Ishikawa (cell line): ENCODE measurements at regions not wholly inside any gene's neighbourhood (a gene's known extent, or its start where the extent isn't known, plus 50 kb on each side); places are given as distances from the start of the nearest gene placed in this dataset.

ENCODE experiments used
- CEBPB ChIP-seq: IDR thresholded peaks from 2 replicates; pipeline ENCODE4 v1.6.1; 2012
- CREB1 ChIP-seq: IDR thresholded peaks from 2 replicates; pipeline ENCODE4 v1.6.1; 2012; ENCODE audit warnings: low read depth
- EGR1 ChIP-seq: IDR thresholded peaks from 2 replicates; pipeline ENCODE4 v1.6.1; 2012
- EP300 ChIP-seq: IDR thresholded peaks from 2 replicates; pipeline ENCODE4 v1.6.1; 2012; ENCODE audit warnings: borderline replicate concordance
- FOXM1 ChIP-seq: IDR thresholded peaks from 2 replicates; pipeline ENCODE4 v1.6.1; 2012; ENCODE audit warnings: low read depth, borderline replicate concordance
- NFIC ChIP-seq: IDR thresholded peaks from 2 replicates; pipeline ENCODE4 v1.6.1; 2012
- RAD21 ChIP-seq: IDR thresholded peaks from 2 replicates; pipeline ENCODE4 v1.6.1; 2012; ENCODE audit warnings: low read depth
- TAF1 ChIP-seq: IDR thresholded peaks from 2 replicates; pipeline ENCODE4 v1.6.1; 2012; ENCODE audit warnings: low read depth, mild to moderate bottlenecking
- TCF12 ChIP-seq: IDR thresholded peaks from 2 replicates; pipeline ENCODE4 v1.6.1; 2012; ENCODE audit warnings: low read depth
- TEAD4 ChIP-seq: IDR thresholded peaks from 2 replicates; pipeline ENCODE4 v1.6.1; 2012
- YY1 ChIP-seq: IDR thresholded peaks from 2 replicates; pipeline ENCODE4 v1.6.1; 2012; ENCODE audit warnings: low read depth
- ZBTB7A ChIP-seq: IDR thresholded peaks from 2 replicates; pipeline ENCODE4 v1.6.1; 2012; ENCODE audit warnings: low read depth
- TF ChIP-seq, protein P1 (sequence below): IDR thresholded peaks from 2 replicates; pipeline ENCODE4 v1.6.1; 2012
- TF ChIP-seq, protein P2 (sequence below): IDR thresholded peaks from 2 replicates; pipeline ENCODE4 v1.6.1; 2012; ENCODE audit warnings: low read depth, mild to moderate bottlenecking
- TF ChIP-seq, protein P3 (sequence below): IDR thresholded peaks from 2 replicates; pipeline ENCODE4 v1.6.1; 2012

DNA sequence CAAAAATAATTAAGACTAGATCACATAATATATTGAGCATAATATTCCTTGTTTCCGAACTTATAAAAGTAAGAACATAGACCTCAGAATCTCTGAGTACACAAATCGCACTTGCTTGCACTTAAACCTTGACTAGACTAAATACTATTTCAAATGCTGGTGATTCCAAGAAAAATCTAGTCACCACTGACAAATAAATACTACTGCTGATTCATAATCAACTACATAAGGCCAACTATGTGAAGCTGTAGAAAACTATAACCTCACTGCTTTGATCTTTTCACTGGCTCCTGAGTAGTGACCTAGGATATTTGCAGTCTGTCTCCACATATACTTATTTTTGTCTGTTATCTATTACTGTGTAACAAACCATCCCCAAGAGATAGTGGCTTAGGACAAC lies 245.4 kb downstream of the DIO2 start:
- TF ChIP-seq, protein P1, sequence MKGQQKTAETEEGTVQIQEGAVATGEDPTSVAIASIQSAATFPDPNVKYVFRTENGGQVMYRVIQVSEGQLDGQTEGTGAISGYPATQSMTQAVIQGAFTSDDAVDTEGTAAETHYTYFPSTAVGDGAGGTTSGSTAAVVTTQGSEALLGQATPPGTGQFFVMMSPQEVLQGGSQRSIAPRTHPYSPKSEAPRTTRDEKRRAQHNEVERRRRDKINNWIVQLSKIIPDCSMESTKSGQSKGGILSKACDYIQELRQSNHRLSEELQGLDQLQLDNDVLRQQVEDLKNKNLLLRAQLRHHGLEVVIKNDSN: no peak
- TF ChIP-seq, protein P2, sequence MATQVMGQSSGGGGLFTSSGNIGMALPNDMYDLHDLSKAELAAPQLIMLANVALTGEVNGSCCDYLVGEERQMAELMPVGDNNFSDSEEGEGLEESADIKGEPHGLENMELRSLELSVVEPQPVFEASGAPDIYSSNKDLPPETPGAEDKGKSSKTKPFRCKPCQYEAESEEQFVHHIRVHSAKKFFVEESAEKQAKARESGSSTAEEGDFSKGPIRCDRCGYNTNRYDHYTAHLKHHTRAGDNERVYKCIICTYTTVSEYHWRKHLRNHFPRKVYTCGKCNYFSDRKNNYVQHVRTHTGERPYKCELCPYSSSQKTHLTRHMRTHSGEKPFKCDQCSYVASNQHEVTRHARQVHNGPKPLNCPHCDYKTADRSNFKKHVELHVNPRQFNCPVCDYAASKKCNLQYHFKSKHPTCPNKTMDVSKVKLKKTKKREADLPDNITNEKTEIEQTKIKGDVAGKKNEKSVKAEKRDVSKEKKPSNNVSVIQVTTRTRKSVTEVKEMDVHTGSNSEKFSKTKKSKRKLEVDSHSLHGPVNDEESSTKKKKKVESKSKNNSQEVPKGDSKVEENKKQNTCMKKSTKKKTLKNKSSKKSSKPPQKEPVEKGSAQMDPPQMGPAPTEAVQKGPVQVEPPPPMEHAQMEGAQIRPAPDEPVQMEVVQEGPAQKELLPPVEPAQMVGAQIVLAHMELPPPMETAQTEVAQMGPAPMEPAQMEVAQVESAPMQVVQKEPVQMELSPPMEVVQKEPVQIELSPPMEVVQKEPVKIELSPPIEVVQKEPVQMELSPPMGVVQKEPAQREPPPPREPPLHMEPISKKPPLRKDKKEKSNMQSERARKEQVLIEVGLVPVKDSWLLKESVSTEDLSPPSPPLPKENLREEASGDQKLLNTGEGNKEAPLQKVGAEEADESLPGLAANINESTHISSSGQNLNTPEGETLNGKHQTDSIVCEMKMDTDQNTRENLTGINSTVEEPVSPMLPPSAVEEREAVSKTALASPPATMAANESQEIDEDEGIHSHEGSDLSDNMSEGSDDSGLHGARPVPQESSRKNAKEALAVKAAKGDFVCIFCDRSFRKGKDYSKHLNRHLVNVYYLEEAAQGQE: no peak
- TF ChIP-seq ZBTB7A: no peak
- no peak for TF ChIP-seq RAD21
- no peak for TF ChIP-seq EP300
- TF ChIP-seq CREB1: no peak
- TF ChIP-seq, protein P3, sequence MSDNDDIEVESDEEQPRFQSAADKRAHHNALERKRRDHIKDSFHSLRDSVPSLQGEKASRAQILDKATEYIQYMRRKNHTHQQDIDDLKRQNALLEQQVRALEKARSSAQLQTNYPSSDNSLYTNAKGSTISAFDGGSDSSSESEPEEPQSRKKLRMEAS: no peak
- TF ChIP-seq TCF12: no peak
- no peak for TF ChIP-seq CEBPB
- no peak for TF ChIP-seq EGR1
- TF ChIP-seq YY1: no peak
- no peak for TF ChIP-seq TEAD4
- no peak for TF ChIP-seq TAF1

DNA sequence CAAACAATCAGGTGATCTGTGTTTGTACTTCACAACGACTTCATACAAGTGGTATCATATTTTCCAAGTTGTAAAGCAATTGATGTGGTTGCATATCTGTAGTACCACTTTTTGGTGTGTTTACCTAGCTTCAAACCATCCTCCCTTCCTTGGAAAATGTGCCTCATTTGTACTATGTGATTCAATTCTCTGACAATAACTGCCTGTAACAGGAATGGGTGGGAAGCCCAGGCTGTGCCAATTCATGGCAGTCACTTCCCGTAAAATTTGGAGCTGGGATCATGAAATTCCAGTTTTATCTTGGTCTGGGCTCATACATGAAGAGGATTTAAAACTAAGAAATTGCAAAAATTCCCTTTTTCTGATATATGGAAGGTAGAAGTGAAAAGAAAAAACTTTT lies 250.1 kb downstream of the DIO2 start:
- TF ChIP-seq TCF12: no peak
- TF ChIP-seq, protein P2: no peak
- TF ChIP-seq YY1: no peak
- no peak for TF ChIP-seq TEAD4
- TF ChIP-seq EP300: no peak
- TF ChIP-seq CREB1: no peak
- no peak for TF ChIP-seq FOXM1
- TF ChIP-seq, protein P1: no peak
- TF ChIP-seq TAF1: no peak
- TF ChIP-seq CEBPB: no peak
- TF ChIP-seq EGR1: no peak
- TF ChIP-seq NFIC: no peak
- TF ChIP-seq RAD21: no peak

DNA sequence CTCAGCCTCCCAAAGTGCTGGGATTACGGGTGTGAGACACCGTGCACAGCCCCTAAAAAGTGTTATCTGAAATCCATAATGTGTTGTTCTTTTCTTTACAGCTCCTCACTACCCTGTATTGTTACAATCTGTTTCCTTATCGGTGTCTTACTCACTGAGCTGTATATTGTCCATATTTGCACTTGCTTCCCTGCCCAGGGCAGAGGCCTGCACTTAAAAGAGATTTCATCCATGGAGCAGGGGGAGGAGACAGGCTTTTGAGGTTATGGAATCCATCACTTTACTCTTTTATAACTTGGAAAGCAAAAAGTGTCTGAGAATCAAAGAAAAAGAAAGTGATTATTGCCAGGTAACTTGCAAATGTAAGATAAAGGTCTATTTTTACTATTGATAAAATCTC lies 251.0 kb downstream of the DIO2 start:
- TF ChIP-seq EP300: no peak
- no peak for TF ChIP-seq EGR1
- TF ChIP-seq TAF1: no peak
- TF ChIP-seq, protein P1: no peak
- no peak for TF ChIP-seq TCF12
- no peak for TF ChIP-seq TEAD4
- TF ChIP-seq, protein P3: no peak
- TF ChIP-seq ZBTB7A: no peak

DNA sequence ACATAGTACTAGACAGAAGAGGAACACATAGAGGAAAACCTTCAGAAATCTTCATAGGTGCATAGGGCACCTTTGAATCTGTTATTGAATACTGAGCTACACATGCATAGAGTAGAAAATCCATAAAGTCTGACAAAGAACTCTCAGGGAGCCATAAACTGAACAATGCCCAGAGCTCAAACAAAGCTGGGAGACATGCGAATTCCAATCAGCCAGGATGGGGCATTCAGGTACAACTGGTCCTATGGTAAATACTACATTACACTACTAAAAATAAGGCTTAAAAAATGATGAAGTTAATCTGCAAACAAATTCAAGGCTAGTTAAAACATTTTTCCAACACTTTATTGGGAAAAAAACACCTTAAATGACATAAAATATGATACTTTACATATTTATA lies 259.7 kb downstream of the DIO2 start:
- TF ChIP-seq, protein P2: no peak

DNA sequence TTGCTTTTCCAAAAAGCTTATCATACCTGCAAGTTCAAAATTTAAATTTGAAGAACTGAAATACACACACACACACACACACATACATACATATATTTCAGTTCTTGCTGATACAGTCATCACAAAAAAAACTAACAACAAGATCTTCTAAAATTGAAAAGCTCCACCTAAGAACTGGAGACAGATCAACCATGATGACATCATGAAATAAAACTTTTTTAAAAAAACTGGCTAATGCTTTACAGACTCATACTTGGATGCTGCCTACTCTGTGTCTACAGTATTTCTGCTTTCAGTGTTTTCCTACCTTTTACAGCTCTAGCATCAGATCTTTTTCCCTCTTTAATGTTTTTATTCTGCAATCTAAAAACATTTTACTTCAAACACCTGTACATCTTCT lies 261.4 kb downstream of the DIO2 start:
- TF ChIP-seq, protein P3: no peak
- TF ChIP-seq ZBTB7A (no peak), YY1 (no peak), EGR1 (no peak), CREB1 (no peak), RAD21 (no peak)
- TF ChIP-seq, protein P2: no peak
